EH (cell line): ENCODE measurements at regions not wholly inside any gene's neighbourhood (a gene's known extent, or its start where the extent isn't known, plus 50 kb on each side); places are given as distances from the start of the nearest gene placed in this dataset.

Experiments
- DNase-seq: peaks from one replicate; pipeline ENCODE4 v3.0.0-alpha.2; 2015; ENCODE audit warnings: low read depth

- DNase-seq: no peak
These were observed 260.8 kb upstream of the FAM98A start for GRCh38 chr2:33859811-33860461.

DNA sequence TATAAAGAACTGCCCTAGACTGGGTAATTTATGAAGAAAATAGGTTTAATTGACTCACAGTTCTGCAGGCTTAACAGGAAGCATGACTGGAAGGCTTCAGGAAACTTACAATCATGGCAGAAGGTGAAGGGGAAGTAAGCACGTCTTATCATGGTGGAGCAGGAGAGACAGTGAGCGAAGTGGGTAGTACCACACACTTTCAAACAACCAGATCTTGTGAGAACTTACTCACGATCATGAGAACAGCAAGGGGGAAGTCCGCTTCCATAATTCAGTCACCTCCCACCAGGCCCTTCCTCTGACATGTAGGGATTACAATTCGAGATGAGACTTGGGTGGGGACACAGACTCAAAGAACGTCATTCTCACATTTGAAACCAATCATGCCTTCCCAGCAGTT, 260.1 kb upstream of the FAM98A start:
- DNase-seq: no peak

DNA sequence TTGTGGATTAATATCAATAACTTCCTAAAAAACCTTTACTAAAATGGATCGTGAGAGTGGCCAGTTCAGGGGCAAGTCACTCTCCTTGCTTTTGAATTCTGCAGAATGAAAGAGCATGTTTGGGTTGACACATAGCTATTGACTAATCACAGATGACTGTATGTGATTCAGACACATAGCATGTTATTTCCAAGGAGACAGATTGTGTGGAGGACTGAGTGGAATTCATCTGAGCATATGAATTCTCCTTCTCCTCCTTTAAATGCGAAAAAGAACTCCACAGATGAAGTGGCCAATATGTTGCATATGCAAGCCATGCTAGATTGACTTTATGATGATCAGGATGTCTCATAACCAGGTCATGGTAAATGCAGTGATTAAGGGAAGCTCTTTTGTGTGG, 249.4 kb upstream of the FAM98A start:
- peak; percentile 89 for DNase-seq

DNA sequence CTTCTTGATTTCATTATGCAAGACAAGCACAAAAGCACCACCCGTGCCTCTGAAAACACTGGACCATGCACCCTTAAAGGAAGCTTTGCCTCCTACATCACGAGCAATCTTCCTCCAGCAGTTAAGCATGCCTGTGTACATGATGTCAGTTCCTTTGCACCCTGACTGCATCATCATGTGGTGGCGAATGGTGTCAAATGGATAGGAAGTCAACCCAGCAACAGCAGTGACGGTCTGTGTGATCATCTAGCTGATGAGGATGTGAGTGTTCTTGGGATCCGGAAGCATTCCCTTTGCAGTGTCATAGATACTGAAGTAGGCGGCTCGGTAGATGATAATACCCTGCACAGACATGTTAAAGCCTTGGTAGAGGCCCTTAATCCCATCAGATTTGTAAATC, 240.7 kb upstream of the FAM98A start:
- DNase-seq: no peak

DNA sequence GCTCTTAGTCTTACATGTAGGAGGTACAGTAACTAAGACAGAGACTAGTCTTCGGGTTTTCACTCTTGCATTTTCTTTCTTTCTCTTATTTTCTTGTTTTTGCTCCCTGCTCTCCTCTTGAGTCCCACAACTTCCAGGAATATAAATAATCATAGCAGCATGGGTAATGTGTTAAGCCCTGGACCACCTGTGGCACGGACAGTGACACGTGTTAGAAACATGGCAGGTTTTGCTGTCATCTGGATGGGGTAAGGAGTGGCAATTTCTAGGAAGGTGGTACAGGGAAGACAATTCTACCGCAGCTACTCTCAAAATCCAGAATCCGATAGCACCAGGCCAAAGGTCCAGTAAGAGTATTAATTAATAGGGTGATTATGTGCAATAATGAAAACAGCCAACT, 237.5 kb upstream of the FAM98A start:
- no peak for DNase-seq

DNA sequence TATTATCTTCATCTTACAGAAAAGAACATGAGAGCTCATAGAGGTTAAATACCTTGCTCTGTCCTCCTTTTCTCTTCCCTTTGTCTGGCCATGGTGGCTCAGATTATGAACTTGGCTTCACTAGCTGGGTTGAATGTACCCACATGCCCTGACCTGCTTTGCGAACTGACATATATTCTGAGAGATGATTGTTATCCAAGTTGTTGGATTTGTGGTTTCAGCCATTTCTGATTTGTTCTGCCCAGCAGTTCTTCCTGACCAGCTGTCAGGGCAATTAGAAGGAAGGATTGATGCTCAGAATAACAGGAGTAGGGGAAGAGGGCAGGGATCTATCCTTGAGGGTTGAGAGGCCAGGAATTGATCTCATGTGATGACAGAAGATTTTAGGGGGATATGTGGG, 236.8 kb upstream of the FAM98A start:
- DNase-seq: no peak

DNA sequence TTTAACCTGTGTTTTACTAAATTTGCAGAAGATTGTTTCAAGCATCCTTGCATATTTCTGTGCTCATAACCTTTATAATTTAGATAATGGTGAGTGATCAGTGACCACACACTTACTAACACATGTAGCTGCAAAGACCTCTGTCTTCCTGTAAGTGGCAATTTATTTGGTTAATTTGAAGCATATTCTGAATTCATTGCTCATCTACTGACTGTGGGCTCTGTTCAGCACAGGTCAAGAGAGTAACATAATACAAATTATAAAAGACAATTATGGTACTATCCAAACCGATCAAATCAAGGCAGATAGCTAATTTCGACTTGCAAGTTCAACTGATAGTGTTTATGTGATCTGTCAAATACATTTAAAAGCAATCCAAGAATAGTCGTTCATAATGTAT, 223.9 kb upstream of the FAM98A start:
- no peak for DNase-seq

DNA sequence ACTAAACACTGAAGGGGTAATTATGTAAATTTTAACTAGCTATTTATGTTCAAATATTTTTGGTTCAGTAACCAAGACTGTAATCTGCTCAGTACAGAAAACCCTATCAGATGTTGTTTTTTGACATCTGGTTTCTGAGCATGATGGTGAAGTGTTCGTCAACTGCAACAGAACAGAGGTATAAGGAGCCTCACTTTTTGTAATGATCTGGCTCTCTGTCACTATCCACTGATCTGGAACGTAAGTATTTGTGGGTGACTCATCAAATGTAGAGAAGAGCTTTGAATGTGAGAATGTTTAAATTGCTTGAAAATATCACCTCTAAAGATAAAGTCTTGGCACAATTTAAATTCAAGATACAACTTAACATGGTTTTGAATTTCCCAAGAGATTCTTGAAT, 213.6 kb upstream of the FAM98A start:
- peak; percentile 25 for DNase-seq

DNA sequence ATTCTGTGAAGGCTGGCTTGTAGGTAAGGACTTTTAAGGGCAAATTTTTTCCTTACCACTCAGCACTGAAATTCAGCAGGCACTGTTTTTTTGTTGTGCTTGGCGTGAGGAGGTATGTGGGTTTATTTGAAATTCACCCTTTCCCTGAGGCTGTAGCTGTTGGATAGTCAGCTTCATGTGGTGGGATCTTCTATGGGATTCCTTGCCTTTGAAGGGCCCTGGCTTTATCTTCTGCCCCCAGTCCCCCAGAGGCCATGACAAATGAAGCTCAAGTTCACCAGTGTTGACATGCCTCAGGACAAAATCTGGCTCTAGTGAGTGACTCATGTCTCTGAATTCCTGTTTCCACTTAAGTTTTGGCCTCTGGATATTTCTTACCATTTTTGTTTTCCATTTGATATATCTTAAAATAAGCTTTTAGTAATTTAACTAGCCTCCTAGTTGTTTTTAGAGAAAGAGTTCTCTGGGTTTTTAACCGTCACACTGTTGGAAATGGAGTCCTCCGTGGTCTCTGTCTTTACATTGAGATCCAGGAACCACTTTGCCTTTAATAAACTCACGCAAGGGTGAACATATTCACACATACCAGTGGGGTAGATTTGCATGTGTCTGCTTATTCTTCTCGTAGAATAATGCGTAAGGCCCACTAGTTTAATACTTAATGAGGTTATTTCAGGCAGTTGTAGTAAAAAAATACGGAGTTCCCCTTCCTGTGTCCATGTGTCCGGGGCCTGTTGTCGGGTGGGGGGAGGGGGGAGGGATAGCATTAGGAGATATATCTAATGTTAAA, 211.1 kb upstream of the FAM98A start:
- DNase-seq: peak; percentile 97

- DNase-seq: peak; percentile 64
These were observed 206.9 kb upstream of the FAM98A start for GRCh38 chr2:33806041-33806440.

- DNase-seq: no peak
These were observed 205.1 kb upstream of the FAM98A start for GRCh38 chr2:33804155-33804554.

DNA sequence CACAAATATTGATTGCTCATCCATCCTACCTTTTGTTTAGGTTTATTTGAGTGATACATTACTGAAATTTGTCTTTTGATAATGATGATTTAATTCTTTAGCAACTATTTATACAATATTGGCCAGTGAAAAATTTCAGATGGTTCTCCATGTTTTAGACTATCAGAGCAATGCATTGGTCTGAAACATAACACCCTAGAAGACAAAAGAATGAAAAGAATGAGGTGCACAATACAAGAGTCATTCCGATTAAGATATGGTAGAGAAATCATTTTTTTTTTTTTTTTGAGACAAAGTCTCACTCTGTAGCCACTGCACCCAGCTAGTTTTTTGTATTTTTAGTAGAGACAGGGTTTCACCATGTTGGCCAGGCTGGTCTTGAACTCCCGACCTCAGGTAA, 197.4 kb upstream of the FAM98A start:
- peak; percentile 70 for DNase-seq

GRCh38 chr2:33791625-33792024, 192.5 kb upstream of the FAM98A start:
- peak; percentile 97 for DNase-seq

DNA sequence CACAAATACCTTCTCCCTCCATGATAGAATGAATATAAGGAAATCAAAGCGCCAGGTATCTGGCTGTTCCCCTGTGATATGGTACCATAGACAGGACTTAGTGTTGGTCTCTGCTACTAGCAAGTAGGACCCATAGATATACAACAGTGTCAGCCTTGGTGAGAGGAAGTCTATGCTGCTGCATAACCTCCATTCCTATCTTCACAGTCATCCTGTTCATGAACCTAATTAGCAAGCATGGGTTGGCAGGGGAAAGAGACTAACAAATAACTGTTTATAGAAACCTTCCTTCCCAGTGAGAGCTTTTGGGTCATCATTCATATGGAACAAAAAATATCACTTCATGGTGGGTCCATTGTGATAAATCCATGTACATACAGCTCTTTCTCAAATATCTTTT, 188.9 kb upstream of the FAM98A start:
- DNase-seq: peak; percentile 96

DNA sequence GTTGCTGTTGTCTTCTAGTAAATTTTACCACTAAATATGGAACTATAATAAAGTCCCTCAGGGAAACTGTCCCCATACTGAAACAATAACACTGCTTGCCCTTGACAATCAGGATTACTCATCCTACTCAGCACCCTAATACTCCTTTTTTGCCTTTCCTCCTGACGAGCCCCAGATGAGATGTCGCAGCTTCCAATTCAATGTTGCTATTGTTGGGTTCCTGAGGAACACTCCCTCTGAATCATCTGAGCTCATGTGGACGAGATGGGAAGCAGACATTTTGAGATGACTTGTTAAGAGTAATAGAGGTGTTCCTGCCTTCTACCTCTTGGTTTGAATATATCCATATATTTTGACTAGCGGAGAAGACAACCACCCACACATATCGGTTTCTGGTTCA, 187.8 kb upstream of the FAM98A start:
- peak; percentile 56 for DNase-seq

DNA sequence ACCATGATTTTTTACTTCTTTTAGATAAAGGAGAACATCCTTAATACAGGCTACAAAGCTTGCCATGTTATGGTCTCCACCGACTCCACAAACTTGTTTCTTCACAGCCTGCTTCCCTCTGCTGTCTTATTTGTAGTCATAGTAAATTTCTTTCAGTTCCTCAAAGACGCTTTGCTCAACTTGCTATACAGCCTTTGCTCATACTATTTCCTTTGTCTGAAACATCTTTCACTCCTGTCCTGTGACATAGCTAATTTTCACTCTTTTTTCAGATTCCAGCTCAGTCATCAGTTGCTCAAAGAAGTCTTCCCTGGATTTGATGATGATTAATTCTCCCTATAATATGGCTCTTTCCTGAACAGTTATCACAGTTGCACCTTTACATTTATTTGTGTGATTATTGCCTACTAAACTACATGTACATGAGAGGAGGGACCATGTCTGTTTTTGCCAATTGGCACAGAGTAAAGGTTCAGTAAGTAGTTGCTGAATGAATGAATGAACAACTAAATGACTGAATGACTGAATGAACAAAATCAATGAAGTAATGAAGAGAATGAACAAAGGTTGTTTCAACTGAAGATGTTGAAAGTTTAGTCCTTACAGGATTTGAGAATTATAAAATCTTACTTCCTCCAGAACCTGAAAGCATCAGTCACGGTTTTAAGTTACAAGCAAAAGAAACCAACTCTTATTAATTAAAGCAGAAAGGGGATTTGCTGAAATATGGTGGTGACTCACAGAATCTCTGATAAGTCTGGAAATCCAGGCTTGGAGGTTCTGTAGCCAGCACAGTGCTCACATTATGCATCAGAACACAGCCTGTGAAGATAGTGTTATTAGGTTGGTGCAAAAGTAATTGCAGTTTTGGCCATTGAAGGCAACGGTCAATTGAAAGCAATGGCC, 186.4 kb upstream of the FAM98A start:
- DNase-seq: peak; percentile 54

DNA sequence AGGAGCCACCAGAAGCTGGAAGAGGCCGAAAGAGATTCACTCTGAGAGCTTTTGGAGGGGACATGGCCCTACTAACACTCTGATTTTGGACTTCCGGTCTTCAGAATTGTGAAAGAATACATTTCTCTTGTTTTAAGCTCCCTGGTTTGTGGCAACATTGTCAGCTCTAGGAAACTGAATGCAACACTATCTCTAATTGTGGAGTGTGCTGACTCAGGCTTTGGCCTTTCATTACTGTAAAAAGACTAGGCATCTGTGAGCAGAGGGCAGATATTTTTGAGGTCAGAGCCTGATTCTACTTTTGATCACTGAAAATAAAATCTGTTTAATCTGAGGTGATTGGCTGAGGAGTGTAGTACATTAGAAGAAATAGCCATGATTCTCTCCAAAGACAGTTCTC, 185.4 kb upstream of the FAM98A start:
- DNase-seq: no peak

- DNase-seq: peak; percentile 20
These were observed 183.5 kb upstream of the FAM98A start for GRCh38 chr2:33782395-33783230.

GRCh38 chr2:33777786-33778185, 178.7 kb upstream of the FAM98A start:
- DNase-seq: peak; percentile 68

DNA sequence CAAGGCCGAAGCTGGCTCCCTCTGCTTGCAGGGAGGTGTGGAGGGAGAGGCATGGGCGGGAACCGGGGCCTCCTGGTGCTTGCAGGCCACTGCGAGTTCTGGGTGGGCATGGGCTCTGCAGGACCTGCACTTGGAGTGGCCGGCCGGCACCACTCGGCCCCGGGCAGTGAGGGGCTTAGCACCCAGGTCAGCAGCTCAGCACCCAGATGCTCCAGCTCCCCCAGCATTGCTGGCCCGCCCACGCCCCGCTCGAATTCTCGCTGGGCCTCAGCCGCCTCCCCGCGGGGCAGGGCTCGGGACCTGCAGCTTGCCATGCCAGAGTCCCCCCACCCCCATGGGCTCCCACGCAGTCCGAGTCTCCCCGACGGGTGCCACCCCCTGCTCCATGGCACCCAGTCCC, 176.2 kb upstream of the FAM98A start:
- DNase-seq: no peak

DNA sequence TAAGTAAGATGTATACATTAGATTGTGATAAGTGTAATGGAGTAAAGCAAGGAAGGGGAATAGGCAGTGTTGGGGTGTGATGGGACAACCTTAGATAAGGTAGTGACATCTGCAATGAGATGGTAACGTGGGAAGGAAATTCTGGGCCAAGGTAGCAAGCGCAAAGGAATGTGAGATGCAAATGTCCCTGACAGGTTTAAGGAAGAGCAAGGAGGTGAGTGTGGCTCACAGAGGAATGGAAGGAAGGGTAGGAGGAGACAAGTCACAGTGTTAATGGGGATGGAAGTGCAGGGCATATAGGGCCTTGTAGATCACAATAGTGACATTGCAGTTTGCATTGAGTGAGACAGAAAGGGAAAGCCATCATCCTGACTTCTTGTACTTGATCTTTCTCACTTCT, 170.9 kb upstream of the FAM98A start:
- DNase-seq: no peak

GRCh38 chr2:33766175-33766574, 167.1 kb upstream of the FAM98A start:
- no peak for DNase-seq
